DMS79 (cell line): ENCODE measurements at regions not wholly inside any gene's neighbourhood (a gene's known extent, or its start where the extent isn't known, plus 50 kb on each side); places are given as distances from the start of the nearest gene placed in this dataset.

Experiments used
- DNase-seq: peaks from one replicate; lab custom pipeline; 2025; lab: John Stamatoyannopoulos, UW

- no peak for DNase-seq
Observed at GRCh38 chr9:1429297-1429696, 379.1 kb downstream of the DMRT2 start.

GRCh38 chr9:1431461-1431860 lies 381.3 kb downstream of the DMRT2 start:
- DNase-seq, result no peak

GRCh38 chr9:1434052-1434767 lies 384.1 kb downstream of the DMRT2 start:
- no peak for DNase-seq

- DNase-seq, result no peak
Observed at GRCh38 chr9:1434811-1435210, 384.7 kb downstream of the DMRT2 start.

GRCh38 chr9:1440256-1440655 lies 390.1 kb downstream of the DMRT2 start:
- DNase-seq, result no peak

DNA sequence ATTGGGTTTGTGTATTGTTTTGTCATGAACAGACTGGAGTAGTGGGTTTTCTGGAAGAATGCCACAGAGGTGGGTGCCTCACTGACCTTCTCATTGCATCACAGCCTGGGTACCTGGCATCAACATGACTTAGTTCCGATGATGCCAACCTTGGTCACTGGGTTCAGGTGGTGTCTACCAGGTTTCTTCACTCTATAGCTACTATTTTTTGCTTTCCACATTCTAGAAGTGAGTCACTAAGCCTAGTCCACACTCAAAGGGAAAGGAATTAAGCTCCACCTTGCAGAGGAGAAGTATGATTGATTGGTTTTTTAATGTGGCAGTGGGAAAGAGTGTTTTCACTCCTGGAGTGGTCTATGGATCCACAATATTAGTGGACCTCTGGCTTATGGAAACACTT lies 391.9 kb downstream of the DMRT2 start:
- no peak for DNase-seq

- no peak for DNase-seq
Observed at GRCh38 chr9:1443450-1443849, 393.3 kb downstream of the DMRT2 start.

- DNase-seq, result no peak
Observed at GRCh38 chr9:1446671-1447070, 396.5 kb downstream of the DMRT2 start.

GRCh38 chr9:1453636-1454035 lies 403.5 kb downstream of the DMRT2 start:
- DNase-seq, result no peak

GRCh38 chr9:1454211-1454610 lies 404.1 kb downstream of the DMRT2 start:
- DNase-seq, result no peak

DNA sequence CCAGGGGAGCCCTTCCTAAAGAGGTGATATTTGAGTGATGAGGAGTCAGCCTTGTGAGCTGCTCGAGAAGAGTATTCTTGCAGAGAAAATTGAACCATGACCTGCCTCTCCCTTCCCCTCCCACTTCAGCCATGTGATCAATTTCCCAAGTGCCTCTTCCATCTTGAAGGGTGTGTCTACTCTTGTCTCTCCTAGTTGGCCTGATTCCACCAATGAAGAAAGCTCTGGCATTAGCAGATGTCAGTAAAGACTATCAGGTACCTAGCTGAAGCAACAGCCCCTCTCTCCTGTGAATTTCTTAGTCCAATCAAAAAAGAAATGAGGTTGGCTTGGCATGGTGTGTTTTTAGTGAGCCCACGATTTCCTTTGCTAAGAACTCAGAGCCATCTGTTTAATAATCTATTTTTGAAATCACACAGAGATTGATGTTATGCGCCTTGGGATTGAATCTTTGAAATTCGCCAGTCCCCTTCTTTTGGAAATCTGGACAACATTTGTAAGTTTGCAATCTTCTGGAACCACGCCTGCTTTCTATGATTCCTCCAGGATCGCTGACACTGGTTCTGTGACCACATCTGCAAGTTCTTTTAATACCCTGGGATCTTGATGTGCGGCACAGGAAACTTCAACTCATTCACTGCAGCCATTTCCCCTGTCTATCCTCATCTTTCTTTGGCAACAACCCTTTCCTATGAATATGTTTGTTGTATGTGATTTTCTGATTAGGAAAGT lies 404.6 kb downstream of the DMRT2 start:
- no peak for DNase-seq

- DNase-seq, result no peak
Observed at GRCh38 chr9:1455766-1456165, 405.6 kb downstream of the DMRT2 start.

- no peak for DNase-seq
Observed at GRCh38 chr9:1456301-1457024, 406.3 kb downstream of the DMRT2 start.

GRCh38 chr9:1457460-1457859 lies 407.3 kb downstream of the DMRT2 start:
- DNase-seq, result no peak

- no peak for DNase-seq
Observed at GRCh38 chr9:1458503-1458902, 408.3 kb downstream of the DMRT2 start.

DNA sequence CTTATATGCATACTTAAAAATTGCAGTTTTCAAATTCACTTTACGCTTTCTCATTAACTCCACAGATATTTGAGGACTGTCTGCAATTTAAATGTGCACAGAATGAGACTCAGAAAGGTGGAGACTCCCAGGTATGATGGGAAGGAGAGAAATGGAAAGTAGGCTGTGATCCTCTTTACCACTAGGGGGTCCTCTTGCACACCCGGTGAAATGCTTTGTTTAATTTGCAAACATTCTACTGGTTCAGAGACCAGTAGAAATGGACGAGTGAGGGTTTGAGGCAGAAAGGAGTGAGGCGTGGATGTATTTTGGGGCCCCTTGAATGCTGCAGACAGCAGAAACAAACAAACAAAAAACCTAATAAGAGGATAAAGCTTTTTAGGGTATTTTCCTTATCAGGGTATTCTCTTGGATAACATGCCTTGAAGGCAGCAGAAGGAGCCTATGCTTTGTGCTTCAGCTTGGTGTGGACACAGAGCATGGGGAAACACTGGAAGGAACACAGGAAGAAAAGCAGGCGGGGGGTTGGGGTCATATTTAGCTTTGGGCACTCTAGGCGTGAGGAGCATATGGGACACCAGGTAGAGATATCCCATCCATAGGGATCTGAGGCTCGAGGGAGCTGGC lies 410.1 kb downstream of the DMRT2 start:
- no peak for DNase-seq

DNA sequence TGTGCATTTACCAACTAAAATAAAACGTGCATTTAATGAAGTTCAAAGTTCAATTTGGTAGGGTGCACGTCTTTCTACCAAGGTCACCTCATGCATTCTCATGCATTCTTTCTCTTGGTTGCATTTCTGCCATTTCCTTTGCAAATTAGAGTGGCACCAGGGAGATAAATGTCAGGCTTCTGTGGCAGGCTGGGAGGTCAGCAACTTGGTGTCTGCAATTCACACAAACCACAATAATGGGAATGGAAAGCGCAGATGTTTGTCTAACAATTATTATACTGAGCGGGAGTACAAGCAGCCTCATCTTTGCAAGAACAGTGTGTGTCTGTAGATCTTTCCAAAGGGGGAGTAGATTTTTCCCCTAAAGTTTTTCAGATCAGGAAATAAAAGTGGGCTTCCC lies 411.7 kb downstream of the DMRT2 start:
- DNase-seq, result no peak

GRCh38 chr9:1462626-1463308 lies 412.6 kb downstream of the DMRT2 start:
- DNase-seq, result no peak

DNA sequence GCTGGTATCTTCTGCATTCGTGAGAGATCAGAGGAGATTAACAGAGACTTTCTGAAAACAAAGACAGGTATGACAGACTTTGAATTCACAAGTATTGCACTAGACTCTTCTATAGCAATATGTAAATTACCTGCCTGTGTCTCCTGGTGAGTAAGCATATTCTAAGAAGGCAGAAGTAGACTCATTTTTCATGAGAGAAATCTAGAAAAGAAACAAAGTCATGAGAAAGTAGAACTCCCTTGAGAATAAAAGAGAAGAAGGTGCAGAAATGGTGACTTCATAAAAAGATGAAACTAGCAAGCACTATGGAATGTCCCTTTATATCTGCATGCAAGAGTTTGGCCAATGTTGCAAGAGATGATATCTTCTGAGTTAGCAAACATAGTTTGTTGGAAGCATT lies 419.8 kb downstream of the DMRT2 start:
- no peak for DNase-seq

GRCh38 chr9:1473956-1474634 lies 423.9 kb downstream of the DMRT2 start:
- no peak for DNase-seq

- no peak for DNase-seq
Observed at GRCh38 chr9:1474671-1475070, 424.5 kb downstream of the DMRT2 start.
